Hematopoietic multipotent progenitor cell (in vitro differentiated cells): ENCODE measurements at regions not wholly inside any gene's neighbourhood (a gene's known extent, or its start where the extent isn't known, plus 50 kb on each side); places are given as distances from the start of the nearest gene placed in this dataset.

Experiments
- DNase-seq, 3 donors: peaks; one replicate each; pipeline ENCODE4 v3.0.0-alpha.2; 2011 to 2015; ENCODE audit warnings: low read depth in 2 of 3, low spot score in 2 of 3

- no peak for DNase-seq
Measured at GRCh38 chr18:72470391-72470790, 73.8 kb downstream of the CBLN2 start.

- DNase-seq: no peak
Measured at GRCh38 chr18:72468021-72468710, 76.0 kb downstream of the CBLN2 start.

GRCh38 chr18:72460210-72460680 lies 83.9 kb downstream of the CBLN2 start:
- DNase-seq: no peak

GRCh38 chr18:72458271-72458670 lies 85.9 kb downstream of the CBLN2 start:
- DNase-seq: no peak

GRCh38 chr18:72456802-72457201 lies 87.3 kb downstream of the CBLN2 start:
- DNase-seq: no peak

GRCh38 chr18:72452328-72452727 lies 91.8 kb downstream of the CBLN2 start:
- no peak for DNase-seq

GRCh38 chr18:72444798-72445155 lies 99.4 kb downstream of the CBLN2 start:
- no peak for DNase-seq

- no peak for DNase-seq
Measured at GRCh38 chr18:72444111-72444797, 99.9 kb downstream of the CBLN2 start.

- no peak for DNase-seq
Measured at GRCh38 chr18:72436401-72436800, 107.7 kb downstream of the CBLN2 start.

GRCh38 chr18:72433756-72434155 lies 110.4 kb downstream of the CBLN2 start:
- no peak for DNase-seq

- DNase-seq: no peak
Measured at GRCh38 chr18:72427721-72428120, 116.4 kb downstream of the CBLN2 start.

GRCh38 chr18:72419914-72420313 lies 124.2 kb downstream of the CBLN2 start:
- no peak for DNase-seq

- no peak for DNase-seq
Measured at GRCh38 chr18:72412927-72413326, 131.2 kb downstream of the CBLN2 start.

GRCh38 chr18:72411261-72411660 lies 132.9 kb downstream of the CBLN2 start:
- DNase-seq: no peak

- DNase-seq: no peak
Measured at GRCh38 chr18:72410399-72410798, 133.7 kb downstream of the CBLN2 start.

GRCh38 chr18:72409903-72410302 lies 134.2 kb downstream of the CBLN2 start:
- no peak for DNase-seq

GRCh38 chr18:72407048-72407447 lies 137.1 kb downstream of the CBLN2 start:
- no peak for DNase-seq

GRCh38 chr18:72391951-72392350 lies 152.2 kb downstream of the CBLN2 start:
- no peak for DNase-seq

GRCh38 chr18:72391427-72391826 lies 152.7 kb downstream of the CBLN2 start:
- no peak for DNase-seq

GRCh38 chr18:72378016-72378415 lies 166.1 kb downstream of the CBLN2 start:
- DNase-seq: no peak

- no peak for DNase-seq
Measured at GRCh38 chr18:72376256-72376655, 167.9 kb downstream of the CBLN2 start.

- DNase-seq: no peak
Measured at GRCh38 chr18:72375618-72376017, 168.5 kb downstream of the CBLN2 start.
